SJCRH30 (cell line): ENCODE measurements at regions not wholly inside any gene's neighbourhood (a gene's known extent, or its start where the extent isn't known, plus 50 kb on each side); places are given as distances from the start of the nearest gene placed in this dataset.

Experiments used
- DNase-seq, 2 experiments: peaks; one replicate each; pipeline ENCODE4 v3.0.0-alpha.2; 2015 to 2020
- H3K27ac ChIP-seq: fragments of 250-450 bp; sonication (Bioruptor Pico); 2 replicates; pipeline ENCODE4 v1.5.1; 2020; ENCODE audit warnings: mild to moderate bottlenecking, moderate library complexity
- H3K27me3 ChIP-seq: fragments of 250-450 bp; sonication (Bioruptor Pico); 2 replicates; pipeline ENCODE4 v1.5.1; 2020; ENCODE audit warnings: mild to moderate bottlenecking, moderate library complexity
- H3K36me3 ChIP-seq: fragments of 250-450 bp; sonication (Bioruptor Pico); 2 replicates; pipeline ENCODE4 v1.5.1; 2020; ENCODE audit warnings: mild to moderate bottlenecking, moderate library complexity
- H3K4me1 ChIP-seq: fragments of 250-450 bp; sonication (Bioruptor Pico); 2 replicates; pipeline ENCODE4 v1.5.1; 2020; ENCODE audit warnings: mild to moderate bottlenecking, moderate library complexity
- H3K4me3 ChIP-seq: fragments of 250-450 bp; sonication (Bioruptor Pico); 2 replicates; pipeline ENCODE4 v1.5.1; 2020; ENCODE audit warnings: mild to moderate bottlenecking, moderate library complexity
- H3K9me3 ChIP-seq: fragments of 250-450 bp; sonication (Bioruptor Pico); replicated peaks from 2 replicates; pipeline ENCODE4 v1.5.1; 2020; ENCODE audit warnings: mild to moderate bottlenecking, moderate library complexity

- Histone ChIP-seq H3K36me3 (no peaks in the 10 kb centered on the region), H3K4me1 (no peaks in the 10 kb centered on the region), H3K4me3 (no peak overlapping the region)
These were observed 137.2 kb upstream of the CELF4 start for GRCh38 chr18:37702841-37703240.

DNA sequence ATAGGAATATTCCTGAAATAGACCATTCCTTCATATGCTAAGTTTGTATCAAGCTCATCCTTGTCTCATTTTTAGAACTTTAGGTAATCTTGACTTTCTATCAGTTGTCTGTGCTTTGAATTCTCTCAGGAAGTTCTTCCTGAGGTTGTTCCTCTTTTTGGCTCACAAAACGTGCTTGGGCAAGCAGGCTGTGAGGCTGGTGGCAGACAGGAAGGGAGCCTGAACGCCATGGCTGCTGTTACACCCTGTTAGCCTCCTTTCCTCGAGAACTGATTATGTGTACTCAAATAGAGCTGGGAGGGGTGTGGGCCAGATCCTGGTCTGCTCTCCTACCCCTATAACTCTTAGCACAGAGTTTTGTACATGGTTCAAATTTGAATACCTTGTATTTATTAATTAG, 136.4 kb upstream of the CELF4 start:
- H3K4me3 ChIP-seq = no peak overlapping the region
- DNase-seq = no peak
- H3K27ac ChIP-seq = no peak overlapping the region
- no peaks in the 10 kb centered on the region for H3K36me3 ChIP-seq
- H3K9me3 ChIP-seq = no peaks in the 10 kb centered on the region
- H3K27me3 ChIP-seq = no peaks in the 10 kb centered on the region
- no peaks in the 10 kb centered on the region for H3K4me1 ChIP-seq

More at GRCh38 chr18:37702841-37703240, 137.2 kb upstream of the CELF4 start:
- no peaks in the 10 kb centered on the region for H3K27me3 ChIP-seq
- H3K27ac ChIP-seq = no peak overlapping the region
- no peaks in the 10 kb centered on the region for H3K9me3 ChIP-seq
- DNase-seq = no peak

DNA sequence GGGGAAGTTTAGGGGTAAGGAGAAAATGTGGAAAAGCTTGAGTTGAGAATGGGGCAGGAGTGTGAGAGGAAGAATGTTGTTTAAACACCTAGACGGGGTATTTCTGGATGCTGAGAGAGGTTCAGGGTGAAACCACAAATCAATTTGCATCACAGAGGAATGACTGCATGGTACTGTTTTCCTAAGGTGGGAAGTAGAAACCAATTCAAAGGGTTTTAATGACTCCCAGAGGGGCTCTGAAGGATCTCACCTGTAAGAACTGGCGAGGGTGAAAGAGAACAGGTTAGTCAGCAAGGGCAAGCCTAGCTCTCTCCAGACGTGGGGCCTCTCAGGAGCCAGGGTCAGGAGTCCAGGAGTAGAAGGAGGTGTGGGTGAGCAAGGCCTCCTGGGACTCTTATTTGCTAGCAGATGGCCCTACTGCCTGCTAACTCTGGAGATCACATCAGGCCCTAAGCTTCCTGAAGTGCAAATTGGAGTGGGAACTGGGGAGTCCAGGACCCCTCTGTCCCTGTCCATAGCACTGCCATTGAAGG, 133.0 kb upstream of the CELF4 start:
- no peak overlapping the region for H3K4me3 ChIP-seq

DNA sequence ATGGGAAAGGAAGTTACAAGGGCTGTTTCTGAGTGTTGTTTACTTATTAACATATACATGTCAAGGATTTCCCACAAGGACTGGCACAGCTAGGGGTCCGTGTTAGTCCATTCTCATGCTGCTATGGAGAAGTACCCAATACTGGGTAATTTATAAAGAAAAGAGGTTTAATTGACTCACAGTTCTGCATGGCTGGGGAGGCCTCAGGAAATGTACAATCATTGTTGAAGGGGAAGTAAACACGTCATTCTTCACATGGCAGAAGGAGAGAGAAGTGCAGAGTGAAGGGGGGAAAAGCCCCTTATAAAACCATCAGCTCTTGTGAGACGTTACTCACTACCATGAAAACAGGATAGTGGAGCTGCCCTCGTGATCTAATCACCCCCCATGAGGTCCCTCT, 128.9 kb upstream of the CELF4 start:
- no peaks in the 10 kb centered on the region for H3K4me1 ChIP-seq
- H3K27me3 ChIP-seq = no peaks in the 10 kb centered on the region
- DNase-seq = no peak
- no peak overlapping the region for H3K4me3 ChIP-seq
- no peaks in the 10 kb centered on the region for H3K36me3 ChIP-seq
- no peaks in the 10 kb centered on the region for H3K9me3 ChIP-seq
- no peak overlapping the region for H3K27ac ChIP-seq

More for the DNA sequence above, 133.0 kb upstream of the CELF4 start:
- Histone ChIP-seq H3K36me3 (no peaks in the 10 kb centered on the region), H3K9me3 (no peaks in the 10 kb centered on the region), H3K27ac (no peak overlapping the region), H3K27me3 (no peaks in the 10 kb centered on the region), H3K4me1 (no peaks in the 10 kb centered on the region)
- DNase-seq = no peak

DNA sequence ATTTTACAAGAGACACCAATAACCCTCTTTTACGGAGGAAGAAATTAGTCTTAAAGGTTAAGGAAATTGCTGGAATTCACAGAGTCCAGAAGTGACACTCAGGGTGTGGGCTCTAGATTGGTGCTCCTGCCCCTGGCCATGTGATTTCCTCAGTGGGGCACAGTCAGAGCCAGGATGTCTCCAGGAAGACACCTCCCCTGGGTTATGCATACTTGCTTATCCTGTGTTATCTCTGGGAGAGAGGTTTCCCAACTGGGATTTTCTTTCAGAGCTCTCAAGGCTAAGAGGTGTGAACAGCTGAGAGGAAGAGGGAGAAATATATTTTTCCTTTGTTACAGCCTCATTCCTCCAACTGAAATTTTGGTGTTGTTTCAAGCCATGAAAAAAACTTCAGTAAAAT, 125.6 kb upstream of the CELF4 start:
- H3K9me3 ChIP-seq = no peaks in the 10 kb centered on the region
- no peak overlapping the region for H3K27ac ChIP-seq
- no peak for DNase-seq
- no peaks in the 10 kb centered on the region for H3K27me3 ChIP-seq
- H3K4me3 ChIP-seq = no peak overlapping the region
- H3K4me1 ChIP-seq = no peaks in the 10 kb centered on the region
- no peaks in the 10 kb centered on the region for H3K36me3 ChIP-seq

DNA sequence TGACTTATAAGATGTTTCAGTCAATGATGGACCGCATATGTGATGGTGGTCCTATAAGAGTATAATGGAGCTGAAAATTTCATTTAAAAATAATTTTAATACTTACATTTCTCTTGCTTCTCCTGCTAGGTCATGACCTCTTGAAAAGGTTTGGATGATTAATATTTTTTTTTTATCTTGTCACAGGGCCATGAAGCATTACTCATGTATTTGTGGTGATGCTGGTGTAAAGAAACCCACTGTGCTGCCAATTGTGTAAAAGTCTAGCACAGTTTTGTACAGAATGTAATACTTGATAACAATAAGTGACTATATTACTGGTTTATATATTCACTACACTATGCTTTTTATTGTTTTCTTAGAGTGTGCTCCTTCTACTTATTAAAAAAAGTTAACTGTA, 124.2 kb upstream of the CELF4 start:
- no peak overlapping the region for H3K4me3 ChIP-seq
- H3K27ac ChIP-seq = no peak overlapping the region
- no peak for DNase-seq

GRCh38 chr18:37684590-37684989, 119.0 kb upstream of the CELF4 start:
- H3K4me1 ChIP-seq = no peaks in the 10 kb centered on the region
- no peaks in the 10 kb centered on the region for H3K36me3 ChIP-seq
- DNase-seq = no peak
- H3K4me3 ChIP-seq = no peak overlapping the region
- no peaks in the 10 kb centered on the region for H3K9me3 ChIP-seq
- no peaks in the 10 kb centered on the region for H3K27me3 ChIP-seq
- H3K27ac ChIP-seq = no peak overlapping the region

More for the DNA sequence above, 124.2 kb upstream of the CELF4 start:
- Histone ChIP-seq H3K9me3 (no peaks in the 10 kb centered on the region), H3K4me1 (no peaks in the 10 kb centered on the region), H3K36me3 (no peaks in the 10 kb centered on the region), H3K27me3 (no peaks in the 10 kb centered on the region)

DNA sequence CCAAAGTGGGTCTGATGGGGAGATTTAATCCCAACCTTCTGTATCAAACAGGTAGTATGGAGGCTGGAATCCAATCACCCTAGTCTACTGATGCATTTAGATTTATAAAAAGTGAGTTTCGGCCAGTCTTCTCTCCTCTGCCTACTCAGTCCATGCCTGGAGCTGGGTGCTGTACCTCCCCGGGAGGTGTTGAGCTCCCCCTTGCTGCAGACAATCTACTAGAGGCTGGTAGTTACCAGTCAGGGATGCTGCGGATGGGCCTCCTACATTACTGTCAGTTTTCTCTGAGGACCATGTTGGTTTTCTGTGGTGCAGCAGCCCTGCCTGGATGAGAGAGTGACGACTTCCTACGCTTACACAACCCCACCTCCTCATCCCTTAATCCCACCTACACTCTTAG, 118.6 kb upstream of the CELF4 start:
- H3K4me3 ChIP-seq = no peak overlapping the region
- no peaks in the 10 kb centered on the region for H3K36me3 ChIP-seq
- DNase-seq = no peak
- H3K4me1 ChIP-seq = no peaks in the 10 kb centered on the region
- H3K9me3 ChIP-seq = no peaks in the 10 kb centered on the region
- H3K27ac ChIP-seq = no peak overlapping the region
- no peaks in the 10 kb centered on the region for H3K27me3 ChIP-seq

GRCh38 chr18:37680911-37681310, 115.3 kb upstream of the CELF4 start:
- Histone ChIP-seq H3K36me3 (no peaks in the 10 kb centered on the region), H3K27me3 (no peaks in the 10 kb centered on the region), H3K4me3 (no peak overlapping the region)

GRCh38 chr18:37676276-37676675, 110.7 kb upstream of the CELF4 start:
- H3K27me3 ChIP-seq = no peaks in the 10 kb centered on the region
- DNase-seq = no peak
- no peaks in the 10 kb centered on the region for H3K4me1 ChIP-seq
- no peak overlapping the region for H3K4me3 ChIP-seq
- H3K27ac ChIP-seq = no peak overlapping the region
- H3K9me3 ChIP-seq = no peaks in the 10 kb centered on the region
- no peaks in the 10 kb centered on the region for H3K36me3 ChIP-seq

More at GRCh38 chr18:37680911-37681310, 115.3 kb upstream of the CELF4 start:
- no peak for DNase-seq
- H3K4me1 ChIP-seq = no peaks in the 10 kb centered on the region
- H3K9me3 ChIP-seq = no peaks in the 10 kb centered on the region
- H3K27ac ChIP-seq = no peak overlapping the region

GRCh38 chr18:37675699-37676098, 110.1 kb upstream of the CELF4 start:
- no peak for DNase-seq
- Histone ChIP-seq H3K27ac (no peak overlapping the region), H3K4me1 (no peaks in the 10 kb centered on the region), H3K36me3 (no peaks in the 10 kb centered on the region), H3K9me3 (no peaks in the 10 kb centered on the region), H3K27me3 (no peaks in the 10 kb centered on the region), H3K4me3 (no peak overlapping the region)

DNA sequence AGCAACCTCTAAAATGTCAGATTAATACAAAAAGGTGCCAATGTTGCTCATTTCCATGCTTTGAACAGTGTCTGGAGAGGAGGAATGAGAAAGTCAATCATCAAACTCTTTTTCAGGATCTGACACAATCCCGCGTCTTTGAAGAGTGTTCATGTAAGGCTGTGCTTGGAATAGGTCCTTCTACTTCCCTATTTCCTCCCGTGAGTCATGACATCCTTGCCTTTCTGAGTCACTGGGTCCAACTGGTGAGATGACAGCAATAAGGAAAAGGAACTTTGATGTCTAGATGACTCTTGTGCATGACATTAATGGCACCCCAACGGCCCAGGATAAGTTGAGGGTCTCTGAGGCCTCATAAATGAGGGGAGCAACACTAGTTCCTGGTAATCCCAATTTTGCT, 109.0 kb upstream of the CELF4 start:
- DNase-seq = no peak
- no peak overlapping the region for H3K4me3 ChIP-seq
- no peaks in the 10 kb centered on the region for H3K4me1 ChIP-seq
- H3K9me3 ChIP-seq = no peaks in the 10 kb centered on the region
- no peaks in the 10 kb centered on the region for H3K27me3 ChIP-seq
- H3K27ac ChIP-seq = no peak overlapping the region
- H3K36me3 ChIP-seq = no peaks in the 10 kb centered on the region

DNA sequence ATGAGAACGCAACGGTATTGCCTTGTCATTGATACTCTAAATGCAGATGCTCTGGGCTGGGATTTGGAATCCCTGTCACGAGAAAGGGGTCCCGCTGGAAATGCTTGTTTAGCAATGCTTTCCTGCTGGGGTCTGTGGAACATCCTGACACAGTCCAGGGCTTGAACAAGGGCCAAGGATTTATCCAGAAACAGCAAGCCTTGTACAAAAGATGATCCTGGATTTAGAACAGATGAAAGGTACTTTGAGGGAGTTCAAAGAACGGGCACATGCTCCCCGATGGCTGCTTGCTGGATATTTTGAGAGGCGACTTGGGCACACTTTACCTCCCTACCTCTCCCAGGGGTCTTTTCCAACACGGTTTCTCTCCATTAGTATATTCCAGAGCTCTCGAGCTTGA, 108.1 kb upstream of the CELF4 start:
- no peak overlapping the region for H3K27ac ChIP-seq
- H3K27me3 ChIP-seq = no peaks in the 10 kb centered on the region

DNA sequence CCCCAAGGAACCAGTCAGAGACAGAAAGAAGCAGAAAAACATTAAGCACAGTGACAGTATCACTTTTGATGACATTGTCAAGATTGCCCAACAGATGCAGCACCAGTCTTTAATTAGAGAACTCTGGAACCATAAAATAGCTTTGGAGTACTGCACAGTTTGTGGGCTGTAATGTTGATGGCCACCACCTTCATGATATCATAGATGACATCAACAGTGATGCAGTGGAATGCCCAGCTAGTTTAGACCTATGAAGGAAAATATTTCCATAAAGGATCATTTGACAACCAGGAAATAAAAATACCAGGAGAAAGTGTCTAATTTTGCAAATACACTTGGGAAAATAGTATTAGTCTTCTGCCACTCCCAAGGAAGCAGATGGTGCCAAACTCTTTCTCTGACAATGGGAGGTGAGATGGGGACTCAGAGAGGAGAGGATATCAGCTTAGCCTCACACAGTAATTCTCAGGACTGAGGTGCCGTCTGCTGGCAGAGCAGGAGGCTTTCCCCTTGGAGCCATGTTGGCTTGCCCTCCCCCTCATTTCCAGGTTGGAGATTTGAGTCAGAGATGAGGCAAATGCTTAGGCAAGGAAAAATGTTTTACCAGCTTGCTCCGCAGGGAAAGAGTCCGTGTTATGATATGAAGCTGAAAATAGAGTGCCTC, 107.5 kb upstream of the CELF4 start:
- no peak for DNase-seq
- no peaks in the 10 kb centered on the region for H3K4me1 ChIP-seq

More for the DNA sequence above, 108.1 kb upstream of the CELF4 start:
- Histone ChIP-seq H3K4me1 (no peaks in the 10 kb centered on the region), H3K9me3 (no peaks in the 10 kb centered on the region), H3K4me3 (no peak overlapping the region), H3K36me3 (no peaks in the 10 kb centered on the region)
- no peak for DNase-seq

GRCh38 chr18:37672001-37672400, 106.4 kb upstream of the CELF4 start:
- no peak for DNase-seq
- H3K9me3 ChIP-seq = no peaks in the 10 kb centered on the region
- H3K36me3 ChIP-seq = no peaks in the 10 kb centered on the region
- no peak overlapping the region for H3K27ac ChIP-seq
- no peak overlapping the region for H3K4me3 ChIP-seq
- H3K4me1 ChIP-seq = no peaks in the 10 kb centered on the region
- no peaks in the 10 kb centered on the region for H3K27me3 ChIP-seq

More for the DNA sequence above, 107.5 kb upstream of the CELF4 start:
- Histone ChIP-seq H3K27ac (no peak overlapping the region), H3K4me3 (no peak overlapping the region), H3K36me3 (no peaks in the 10 kb centered on the region), H3K9me3 (no peaks in the 10 kb centered on the region), H3K27me3 (no peaks in the 10 kb centered on the region)

- Histone ChIP-seq H3K27ac (no peak overlapping the region), H3K27me3 (no peaks in the 10 kb centered on the region), H3K9me3 (no peaks in the 10 kb centered on the region), H3K4me1 (no peaks in the 10 kb centered on the region), H3K36me3 (no peaks in the 10 kb centered on the region), H3K4me3 (no peak overlapping the region)
- no peak for DNase-seq
These were observed 105.9 kb upstream of the CELF4 start for GRCh38 chr18:37671530-37671929.
